ENCODE measurements at regions not wholly inside any gene's neighbourhood (a gene's known extent, or its start where the extent isn't known, plus 50 kb on each side); places are given as distances from the start of the nearest gene placed in this dataset.

DNA sequence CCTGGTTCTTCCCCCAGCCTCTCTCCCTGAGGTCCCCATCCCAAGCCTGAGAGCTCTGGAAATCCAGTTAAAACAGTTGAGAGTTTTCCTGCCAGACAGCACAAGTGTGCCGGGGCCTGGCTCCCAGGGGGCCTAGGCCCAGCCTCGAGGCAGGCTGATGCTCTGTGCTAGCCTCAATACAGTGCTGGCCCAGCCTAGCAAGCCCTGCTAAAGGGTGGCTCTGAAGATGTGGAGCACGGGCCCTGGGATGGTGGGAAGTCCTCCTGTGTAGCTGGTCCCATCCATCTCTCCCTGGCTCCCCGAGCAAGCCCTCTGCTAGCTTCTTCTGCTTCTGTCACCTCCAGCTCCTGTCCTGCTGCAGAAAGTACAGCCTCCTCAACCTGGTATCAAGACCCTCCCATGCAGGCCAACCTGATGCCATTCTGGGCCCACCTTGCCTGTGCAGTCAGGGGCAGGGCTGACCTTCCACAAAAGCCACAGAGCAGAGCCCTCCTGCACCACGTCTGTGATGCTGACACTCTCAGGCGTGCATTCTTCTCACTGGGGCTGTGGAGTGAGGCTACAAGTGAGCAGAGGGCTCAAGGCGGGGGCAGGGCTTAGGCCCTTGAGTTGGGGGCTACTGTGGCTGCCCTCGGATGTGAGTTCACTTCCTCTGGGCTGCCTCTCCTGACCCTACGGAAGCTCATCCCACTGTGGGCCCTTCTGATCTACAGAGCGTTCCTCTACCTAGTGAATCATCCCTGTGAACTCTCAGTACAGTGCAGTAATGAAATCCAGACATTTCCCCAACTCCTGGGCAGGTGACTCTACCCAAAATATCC is 60.1 kb upstream of the LAPTM4A start:
- no peak overlapping the region for H3K4me3 Mint-ChIP-seq
- DNase-seq (no peak), ATAC-seq (ENCODE audit: low read depth) (no peak)
- H3K4me1 Mint-ChIP-seq: peaks cover 1% of the 10 kb centered on the region
- H3K27me3 Mint-ChIP-seq: peaks cover 17% of the 10 kb centered on the region
- H3K36me3 Mint-ChIP-seq: no peaks in the 10 kb centered on the region
- POLR2A ChIA-PET: no interaction called here
- H3K27ac Mint-ChIP-seq: no peak overlapping the region
- no peaks in the 10 kb centered on the region for H3K9me3 Mint-ChIP-seq

DNA sequence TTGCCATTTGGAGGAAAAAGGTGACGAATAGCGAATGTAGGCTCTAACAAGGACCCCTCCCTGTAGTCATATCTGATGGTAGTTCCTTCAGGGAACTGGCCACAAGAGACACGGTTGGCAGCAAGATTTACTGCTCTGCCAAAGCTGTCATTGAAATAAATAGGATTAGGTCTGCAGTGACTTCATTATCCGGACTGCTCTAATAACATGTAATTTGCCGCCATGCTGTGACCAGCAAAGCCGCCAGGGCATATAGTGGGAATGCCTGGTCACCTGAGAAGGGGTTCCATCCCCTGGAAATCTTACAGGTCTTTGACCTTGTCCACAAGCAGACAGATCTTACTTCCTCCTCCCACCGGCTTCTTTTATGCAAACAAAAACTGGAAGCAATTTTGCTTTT is 59.4 kb upstream of the LAPTM4A start:
- Mint-ChIP-seq H3K9me3 (no peaks in the 10 kb centered on the region), H3K4me3 (no peak overlapping the region), H3K27ac (no peak overlapping the region), H3K27me3 (peaks cover 17% of the 10 kb centered on the region), H3K36me3 (no peaks in the 10 kb centered on the region), H3K4me1 (peaks cover 1% of the 10 kb centered on the region)
- ATAC-seq (ENCODE audit: low read depth) (no peak), DNase-seq (no peak)
- POLR2A ChIA-PET: no interaction called here

DNA sequence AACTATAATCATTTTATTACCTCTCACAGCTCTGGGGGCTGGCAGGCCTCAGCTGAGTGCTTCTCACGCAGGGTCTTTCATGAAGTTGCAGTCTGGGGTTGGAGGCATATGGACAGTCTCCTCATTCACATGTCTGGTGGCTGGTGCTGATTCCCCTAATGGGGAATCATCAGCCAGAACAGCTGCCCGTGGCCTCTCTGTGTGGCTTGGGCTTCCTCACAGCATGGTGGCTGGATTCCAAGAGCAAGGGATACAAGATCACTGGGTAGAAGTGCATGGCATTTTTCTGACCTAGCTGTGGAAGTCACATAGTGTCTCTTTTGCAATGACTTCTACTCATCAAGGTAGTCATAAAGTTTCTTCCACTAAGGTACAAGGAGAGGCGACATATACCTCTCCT is 59.0 kb upstream of the LAPTM4A start:
- Mint-ChIP-seq H3K9me3 (no peaks in the 10 kb centered on the region), H3K27me3 (peaks cover 19% of the 10 kb centered on the region), H3K4me3 (no peak overlapping the region), H3K4me1 (peaks cover 3% of the 10 kb centered on the region), H3K36me3 (no peaks in the 10 kb centered on the region), H3K27ac (no peak overlapping the region)
- DNase-seq (no peak), ATAC-seq (ENCODE audit: low read depth) (no peak)
- POLR2A ChIA-PET: no interaction called here

DNA sequence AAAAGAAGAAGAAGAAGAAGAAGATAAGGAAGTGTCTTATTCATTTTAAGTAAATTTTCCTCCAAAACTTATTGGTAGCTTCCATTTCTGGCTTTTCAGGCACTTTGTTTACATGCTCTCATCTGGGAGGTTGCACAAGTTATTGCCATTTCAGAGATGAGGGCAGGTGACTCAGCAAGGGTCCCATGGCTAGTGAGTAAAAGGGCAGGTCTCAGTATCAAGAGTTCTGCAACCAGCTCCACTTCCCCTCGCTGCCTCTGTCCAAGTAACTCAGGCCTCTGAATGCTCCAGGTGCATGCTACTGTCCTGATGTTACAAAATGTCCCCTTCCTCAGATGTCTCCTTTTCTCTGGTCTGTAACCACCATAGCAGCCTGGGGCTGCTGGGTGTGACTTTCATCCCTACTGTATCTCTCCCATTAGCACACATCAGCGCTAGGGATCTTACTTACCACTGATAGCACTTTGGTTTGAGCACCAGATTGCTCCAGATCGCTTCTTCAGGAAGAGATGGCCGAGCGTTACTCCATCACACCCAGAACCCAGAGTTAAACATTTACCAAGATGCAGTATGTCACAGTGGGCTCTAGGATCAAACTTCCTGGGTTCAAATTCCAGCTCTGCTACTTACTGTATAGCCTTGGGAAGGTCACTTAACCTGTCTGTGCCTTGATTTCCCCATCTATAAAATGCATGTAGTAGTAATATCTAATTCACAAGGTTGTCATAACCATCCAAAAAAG is 57.4 kb upstream of the LAPTM4A start:
- Mint-ChIP-seq H3K27me3 (peaks cover 19% of the 10 kb centered on the region), H3K9me3 (no peaks in the 10 kb centered on the region), H3K4me1 (peaks cover 6% of the 10 kb centered on the region), H3K27ac (no peak overlapping the region), H3K36me3 (no peaks in the 10 kb centered on the region), H3K4me3 (no peak overlapping the region)
- POLR2A ChIA-PET: no interaction called here
- no peak for ATAC-seq (ENCODE audit: low read depth)
- DNase-seq: no peak

DNA sequence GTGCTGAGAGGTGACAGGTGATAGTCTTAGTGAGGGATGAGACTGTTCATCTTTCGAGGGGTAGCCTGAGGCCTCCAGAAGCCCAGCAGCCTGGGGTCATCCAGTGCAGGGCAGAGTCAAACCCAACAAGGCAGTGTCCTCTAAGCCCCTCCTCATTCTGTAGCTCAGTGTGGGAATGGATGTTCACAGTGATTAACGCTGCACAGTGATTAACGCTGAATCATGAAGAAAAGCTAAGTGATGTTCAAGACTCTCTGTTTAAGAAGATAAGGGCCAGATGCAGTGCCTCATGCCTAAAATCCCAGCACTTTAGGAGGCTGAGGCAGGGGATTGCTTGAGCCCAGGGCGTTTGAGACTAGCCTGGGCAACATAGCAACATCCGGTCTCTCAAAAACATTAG is 56.3 kb upstream of the LAPTM4A start:
- H3K36me3 Mint-ChIP-seq: no peaks in the 10 kb centered on the region
- POLR2A ChIA-PET: no interaction called here
- H3K27me3 Mint-ChIP-seq: peaks cover 25% of the 10 kb centered on the region
- ATAC-seq (ENCODE audit: low read depth): no peak
- H3K9me3 Mint-ChIP-seq: peaks cover 2% of the 10 kb centered on the region
- DNase-seq: no peak
- H3K27ac Mint-ChIP-seq: no peak overlapping the region
- H3K4me1 Mint-ChIP-seq: peaks cover 6% of the 10 kb centered on the region
- no peak overlapping the region for H3K4me3 Mint-ChIP-seq

DNA sequence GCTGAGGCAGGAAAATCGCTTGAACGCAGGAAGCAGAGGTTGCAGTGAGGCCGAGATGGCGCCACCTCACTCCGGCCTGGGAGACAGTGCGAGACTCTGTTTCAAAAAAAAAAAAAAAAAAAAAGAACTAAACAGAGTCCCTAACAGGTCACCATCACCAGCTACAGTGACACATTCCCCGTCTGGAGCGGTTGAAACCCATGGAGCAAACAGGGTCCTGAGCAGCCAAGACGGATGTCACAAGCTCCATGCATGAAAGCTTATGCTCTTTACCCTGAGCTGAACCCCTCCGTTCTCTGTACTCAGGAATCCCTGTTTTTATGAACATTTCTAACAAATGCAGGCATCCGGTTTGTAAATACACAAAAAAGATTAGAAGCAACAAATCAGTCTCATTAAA is 55.9 kb upstream of the LAPTM4A start:
- ATAC-seq (ENCODE audit: low read depth) (no peak), DNase-seq (no peak)
- Mint-ChIP-seq H3K27me3 (peaks cover 29% of the 10 kb centered on the region), H3K4me1 (peaks cover 6% of the 10 kb centered on the region), H3K9me3 (peaks cover 7% of the 10 kb centered on the region), H3K27ac (no peak overlapping the region), H3K36me3 (no peaks in the 10 kb centered on the region), H3K4me3 (no peak overlapping the region)
- POLR2A ChIA-PET: no interaction called here

DNA sequence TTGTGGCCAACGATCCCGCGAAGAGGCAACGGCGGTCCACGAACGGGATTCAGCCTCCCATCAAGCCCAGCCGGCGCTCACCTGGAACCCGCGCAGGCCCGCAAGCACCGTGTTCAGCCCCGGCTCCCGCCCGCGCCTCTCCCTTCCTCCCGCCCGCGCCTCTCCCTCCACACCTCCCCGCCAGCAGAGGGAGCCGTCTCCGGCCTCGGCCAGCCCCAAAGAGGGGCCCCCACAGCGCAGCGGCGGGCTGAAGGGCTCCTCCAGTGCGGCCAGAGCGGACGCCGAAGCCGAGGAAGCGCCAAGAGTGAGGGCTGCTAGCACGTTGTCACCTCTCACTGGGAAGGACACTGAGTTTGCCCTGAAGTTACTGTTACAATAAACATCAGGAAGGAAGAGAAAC is 55.3 kb upstream of the LAPTM4A start:
- peak; percentile 61 for ATAC-seq (ENCODE audit: low read depth)
- POLR2A ChIA-PET: no interaction called here
- peaks cover 33% of the 10 kb centered on the region for H3K27me3 Mint-ChIP-seq
- peaks cover 7% of the 10 kb centered on the region for H3K9me3 Mint-ChIP-seq
- H3K36me3 Mint-ChIP-seq: no peaks in the 10 kb centered on the region
- DNase-seq: peak; percentile 50
- H3K27ac Mint-ChIP-seq: no peak overlapping the region
- H3K4me3 Mint-ChIP-seq: peak overlapping the region; percentile 74
- peaks cover 6% of the 10 kb centered on the region for H3K4me1 Mint-ChIP-seq

DNA sequence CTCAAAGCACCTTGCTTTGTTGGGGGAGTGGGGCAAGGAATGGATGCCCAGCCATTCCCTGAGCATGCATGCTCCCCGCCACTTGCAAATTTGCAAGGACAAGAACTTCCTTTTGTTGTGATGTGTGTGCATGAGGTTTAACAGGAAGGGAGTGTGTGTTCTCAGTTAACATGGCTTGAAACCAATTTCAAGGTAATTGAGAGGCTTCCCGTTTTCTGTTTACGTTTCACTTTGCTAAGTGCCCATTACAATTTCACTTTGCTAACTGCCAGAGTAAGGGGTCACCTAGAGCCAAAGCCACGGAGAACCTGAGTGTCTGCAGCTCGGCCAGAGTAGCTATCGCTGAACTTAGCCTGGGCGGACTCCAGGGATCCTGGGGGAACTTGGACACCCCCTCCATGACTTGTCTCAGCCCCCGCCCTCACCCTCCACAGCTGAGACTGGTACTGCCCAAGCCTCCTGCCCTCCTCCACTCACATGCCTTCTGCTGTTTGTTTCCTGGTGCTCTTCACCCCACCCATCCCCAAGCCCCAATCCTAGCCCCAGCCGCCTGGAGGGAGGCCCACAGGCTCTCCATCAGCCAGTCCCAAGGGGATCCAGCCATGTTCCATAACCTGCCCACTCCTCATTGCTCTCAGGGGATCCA is 53.6 kb upstream of the LAPTM4A start:
- Mint-ChIP-seq H3K27me3 (peaks cover 34% of the 10 kb centered on the region), H3K4me3 (no peak overlapping the region), H3K9me3 (peaks cover 7% of the 10 kb centered on the region), H3K36me3 (no peaks in the 10 kb centered on the region), H3K27ac (no peak overlapping the region), H3K4me1 (peaks cover 6% of the 10 kb centered on the region)
- POLR2A ChIA-PET: no interaction called here
- DNase-seq (no peak), ATAC-seq (ENCODE audit: low read depth) (no peak)

DNA sequence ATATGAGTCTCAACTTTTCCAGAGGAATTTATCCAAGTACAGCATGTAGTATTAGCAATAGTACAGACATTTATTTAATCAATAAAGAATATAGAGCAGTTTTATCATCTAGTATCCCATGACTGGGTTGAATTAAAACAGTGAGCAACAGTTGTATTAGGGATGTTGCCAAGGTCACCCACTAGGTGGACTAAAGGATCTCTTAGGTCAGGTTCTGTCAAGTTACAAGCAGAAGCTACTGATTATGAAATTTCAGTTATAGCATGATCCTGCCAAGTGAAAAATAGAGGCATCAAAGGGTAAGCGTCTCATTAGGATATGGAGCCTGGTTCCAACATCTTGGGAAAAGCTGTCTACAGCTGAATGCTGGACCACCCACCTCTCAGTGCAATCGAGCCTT is 52.1 kb upstream of the LAPTM4A start:
- H3K9me3 Mint-ChIP-seq: peaks cover 7% of the 10 kb centered on the region
- POLR2A ChIA-PET: no interaction called here
- peaks cover 25% of the 10 kb centered on the region for H3K27me3 Mint-ChIP-seq
- H3K4me1 Mint-ChIP-seq: peaks cover 6% of the 10 kb centered on the region
- H3K27ac Mint-ChIP-seq: no peak overlapping the region
- no peak for ATAC-seq (ENCODE audit: low read depth)
- no peak for DNase-seq
- H3K4me3 Mint-ChIP-seq: no peak overlapping the region
- no peaks in the 10 kb centered on the region for H3K36me3 Mint-ChIP-seq

Data from activated naive CD8-positive, alpha-beta T cell treated with anti-CD3 and anti-CD28 coated beads, Interleukin-2, amount 10 ng/mL, durations not matched to agents 7 days and 5 days (primary cell).